ENCODE measurements at regions not wholly inside any gene's neighbourhood (a gene's known extent, or its start where the extent isn't known, plus 50 kb on each side); places are given as distances from the start of the nearest gene placed in this dataset.
"Not testable (repeated sequence)": the region's sequence is repeated elsewhere in the genome, so short reads cannot be mapped to it uniquely, and the experiment has no call there.

- DNase-seq: no peak
These were observed 243.3 kb upstream of the FOXK1 start for GRCh38 chr7:4438723-4439245.

GRCh38 chr7:4439444-4439843 lies 242.7 kb upstream of the FOXK1 start:
- DNase-seq: no peak

- DNase-seq: no peak
These were observed 238.0 kb upstream of the FOXK1 start for GRCh38 chr7:4444106-4444505.

- no peak for DNase-seq
These were observed 236.3 kb upstream of the FOXK1 start for GRCh38 chr7:4445777-4446176.

GRCh38 chr7:4449263-4449662 lies 232.8 kb upstream of the FOXK1 start:
- DNase-seq: no peak

- no peak for DNase-seq
These were observed 231.6 kb upstream of the FOXK1 start for GRCh38 chr7:4450483-4450882.

- DNase-seq: no peak
These were observed 221.5 kb upstream of the FOXK1 start for GRCh38 chr7:4460597-4460996.

GRCh38 chr7:4461531-4461930 lies 220.6 kb upstream of the FOXK1 start:
- DNase-seq: no peak

- DNase-seq: no peak
These were observed 213.6 kb upstream of the FOXK1 start for GRCh38 chr7:4468320-4469102.

- peak; percentile 21 for DNase-seq
These were observed 211.8 kb upstream of the FOXK1 start for GRCh38 chr7:4470246-4470645.

GRCh38 chr7:4472728-4473127 lies 209.4 kb upstream of the FOXK1 start:
- DNase-seq: no peak

- DNase-seq: no peak
These were observed 202.6 kb upstream of the FOXK1 start for GRCh38 chr7:4479367-4480039.

GRCh38 chr7:4480131-4480530 lies 202.0 kb upstream of the FOXK1 start:
- DNase-seq: not testable (repeated sequence)

GRCh38 chr7:4483851-4484250 lies 198.2 kb upstream of the FOXK1 start:
- no peak for DNase-seq

- DNase-seq: no peak
These were observed 197.6 kb upstream of the FOXK1 start for GRCh38 chr7:4484545-4484944.

GRCh38 chr7:4486907-4487306 lies 195.2 kb upstream of the FOXK1 start:
- no peak for DNase-seq

GRCh38 chr7:4496911-4497310 lies 185.2 kb upstream of the FOXK1 start:
- DNase-seq: not testable (repeated sequence)

GRCh38 chr7:4500812-4501211 lies 181.3 kb upstream of the FOXK1 start:
- no peak for DNase-seq

- not testable (repeated sequence) for DNase-seq
These were observed 174.2 kb upstream of the FOXK1 start for GRCh38 chr7:4507886-4508285.

GRCh38 chr7:4513450-4513849 lies 168.6 kb upstream of the FOXK1 start:
- DNase-seq: no peak

GRCh38 chr7:4519819-4520520 lies 162.1 kb upstream of the FOXK1 start:
- no peak for DNase-seq

GRCh38 chr7:4523219-4523618 lies 158.9 kb upstream of the FOXK1 start:
- DNase-seq: no peak

GRCh38 chr7:4523873-4524272 lies 158.2 kb upstream of the FOXK1 start:
- no peak for DNase-seq
